IMR-90 (cell line): ENCODE measurements at regions not wholly inside any gene's neighbourhood (a gene's known extent, or its start where the extent isn't known, plus 50 kb on each side); places are given as distances from the start of the nearest gene placed in this dataset.

Source experiments
- ATAC-seq: fragments of 200-7000 bp; cut with Tn5 transposase; 2 replicates; pipeline ENCODE4 v1.9.1; 2020; ENCODE audit warnings: low read depth, mild to moderate bottlenecking, moderate library complexity
- BruUV-seq: library from RNA; stranded (reverse); fragments of 400-500 nt; replicated peaks from 2 replicates; lab custom pipeline; 2021; lab: Mats Ljungman, UMichigan
- CTCF ChIA-PET: fragments of 300-600 bp; formaldehyde crosslinking; extraction: SDS; loops from one replicate; lab custom pipeline; 2021; ENCODE audit warnings: antibody characterized with exemption; lab: Yijun Ruan, JAX
- POLR2A ChIA-PET: fragments of 300-600 bp; sonication (Branson Sonifier 250); formaldehyde crosslinking; loops from one replicate; lab custom pipeline; 2022; ENCODE audit warnings: antibody characterized with exemption; ENCODE audit not compliant: unreplicated experiment; lab: Charles Lee
- DNase-seq: peaks from one replicate; pipeline ENCODE4 v3.0.0; 2013
- H2AFZ ChIP-seq: replicated peaks from 2 replicates; pipeline ENCODE3; 2013; ENCODE audit warnings: low read length, mild to moderate bottlenecking; ENCODE audit not compliant: poor library complexity
- H2AK5ac ChIP-seq: 2 replicates; pipeline ENCODE4 v1.6.1; 2013; ENCODE audit warnings: low read depth, low read length, inconsistent platforms
- H2AK9ac ChIP-seq: replicated peaks from 2 replicates; pipeline ENCODE3; 2013; ENCODE audit warnings: mild to moderate bottlenecking, low read depth, low read length, moderate library complexity; ENCODE audit not compliant: poor library complexity
- H2BK120ac ChIP-seq: 2 replicates; pipeline ENCODE4 v1.6.1; 2013; ENCODE audit warnings: low read depth, low read length, inconsistent platforms
- H2BK15ac ChIP-seq: 3 replicates; pipeline ENCODE4 v1.6.1; 2013; ENCODE audit warnings: low read depth, low read length, inconsistent platforms
- H2BK20ac ChIP-seq: 2 replicates; pipeline ENCODE4 v1.6.1; 2013; ENCODE audit warnings: low read depth, mild to moderate bottlenecking, inconsistent platforms, low read length, moderate library complexity
- H2BK5ac ChIP-seq: 2 replicates; pipeline ENCODE4 v1.6.1; 2013; ENCODE audit warnings: mild to moderate bottlenecking, low read depth, low read length, inconsistent platforms; ENCODE audit not compliant: poor library complexity, severe bottlenecking
- H3K14ac ChIP-seq: replicated peaks from 2 replicates; pipeline ENCODE4 v1.6.1; 2013; ENCODE audit warnings: low read depth, low read length, inconsistent platforms
- H3K18ac ChIP-seq: 2 replicates; pipeline ENCODE4 v1.6.1; 2013; ENCODE audit warnings: low read depth, low read length, control low read depth
- H3K23ac ChIP-seq: 2 replicates; pipeline ENCODE4 v1.6.1; 2013; ENCODE audit warnings: low read depth, low read length, inconsistent platforms
- H3K27ac ChIP-seq: 2 replicates; pipeline ENCODE4 v1.5.1; 2013; ENCODE audit warnings: mild to moderate bottlenecking, control low read depth, low read length; ENCODE audit not compliant: insufficient read depth
- H3K27me3 ChIP-seq: 2 replicates; pipeline ENCODE4 v1.6.1; 2013; ENCODE audit warnings: low read length; ENCODE audit not compliant: control insufficient read depth, insufficient read depth
- H3K36me3 ChIP-seq: 2 replicates; pipeline ENCODE4 v1.6.1; 2013; ENCODE audit warnings: low read length, mixed read lengths; ENCODE audit not compliant: control insufficient read depth, insufficient read depth
- H3K4ac ChIP-seq: 2 replicates; pipeline ENCODE4 v1.6.1; 2013; ENCODE audit warnings: low read depth, low read length, inconsistent platforms
- H3K4me1 ChIP-seq: 2 replicates; pipeline ENCODE4 v1.6.1; 2013; ENCODE audit warnings: low read length, mixed read lengths; ENCODE audit not compliant: control insufficient read depth, insufficient read depth
- H3K4me2 ChIP-seq: 2 replicates; pipeline ENCODE4 v1.6.1; 2013; ENCODE audit warnings: low read depth, mild to moderate bottlenecking, control low read depth, low read length, moderate library complexity
- H3K4me3 ChIP-seq: 2 replicates; pipeline ENCODE4 v1.5.1; 2013; ENCODE audit warnings: low read depth, mild to moderate bottlenecking, control low read depth, low read length, moderate library complexity; ENCODE audit not compliant: insufficient read depth
- H3K56ac ChIP-seq: 2 replicates; pipeline ENCODE4 v1.6.1; 2013; ENCODE audit warnings: low read length, inconsistent platforms; ENCODE audit not compliant: insufficient read depth; ENCODE audit errors: extremely low read depth
- H3K79me1 ChIP-seq, 2 experiments: 2 replicates each; pipeline ENCODE4 v1.6.1; 2013; ENCODE audit warnings: low read length in 2 of 2, inconsistent platforms in 1 of 2, low read depth in 1 of 2
- H3K9ac ChIP-seq: 2 replicates; pipeline ENCODE4 v1.6.1; 2013; ENCODE audit warnings: low read depth, low read length, control low read depth
- H3K9me1 ChIP-seq: 2 replicates; pipeline ENCODE4 v1.6.1; 2013; ENCODE audit warnings: low read length, inconsistent platforms; ENCODE audit not compliant: insufficient read depth
- H3K9me3 ChIP-seq: 2 replicates; pipeline ENCODE4 v1.6.1; 2013; ENCODE audit warnings: low read length; ENCODE audit not compliant: control insufficient read depth, insufficient read depth
- H4K20me1 ChIP-seq: 2 replicates; pipeline ENCODE4 v1.6.1; 2013; ENCODE audit warnings: low read length, inconsistent platforms; ENCODE audit not compliant: insufficient read depth
- H4K5ac ChIP-seq: 2 replicates; pipeline ENCODE4 v1.6.1; 2013; ENCODE audit warnings: mild to moderate bottlenecking, low read depth, low read length, control low read depth
- H4K8ac ChIP-seq, 2 experiments: 2 replicates each; pipeline ENCODE4 v1.6.1; 2013; ENCODE audit warnings: low read depth in 2 of 2, low read length in 2 of 2, control low read depth in 1 of 2, inconsistent platforms in 1 of 2
- H4K91ac ChIP-seq: 2 replicates; pipeline ENCODE4 v1.6.1; 2013; ENCODE audit warnings: low read depth, low read length, inconsistent platforms; ENCODE audit not compliant: insufficient read depth
- CEBPB ChIP-seq: IDR thresholded peaks from 2 replicates; pipeline ENCODE4 v1.6.1; 2012; ENCODE audit warnings: low read depth, low read length, improper control_type of control experiment
- RFX5 ChIP-seq: IDR thresholded peaks from 2 replicates; pipeline ENCODE4 v1.8.0; 2012; ENCODE audit warnings: low read depth, mild to moderate bottlenecking, low read length, moderate library complexity
- WGBS, 2 experiments: methylation state at CpG; one replicate each; pipeline versions ENCODE4 v1.1.5 to v1.1.7; 2013; ENCODE audit warnings: missing lambda C conversion rate in 2 of 2; ENCODE audit not compliant: insufficient read length in 1 of 2; ENCODE audit errors: extremely low coverage in 2 of 2; 5-methylcytosine and 5-hydroxymethylcytosine counted together
- dilution Hi-C: fragments of 300-500 bp; cut with HindIII; formaldehyde crosslinking; loops from one replicate; pipeline ENCODE4 v1.14.3; 2018; ENCODE audit warnings: low sequenced_read_pairs; ENCODE audit not compliant: unreplicated experiment
- in situ Hi-C: fragments of 300-500 bp; cut with MboI; formaldehyde crosslinking; loops from 3 replicates; pipeline ENCODE4 v1.14.3; 2019; ENCODE audit warnings: low sequenced_read_pairs, inconsistent platforms, mixed read lengths
- intact Hi-C: fragments of 100-400 bp; cut with micrococcal nuclease; formaldehyde crosslinking; loops from 2 replicates; pipeline ENCODE4 v1.10.0; 2022

- WGBS, 2 experiments: no CpG with 5 or more reads among the region's 1 CpG
- no peaks in the 10 kb centered on the region for H3K27me3 ChIP-seq
- H4K20me1 ChIP-seq: no peaks in the 10 kb centered on the region
- 0 out of 2 replicates have a peak overlapping the region, but pooled peaks have one; percentile 53 for H3K56ac ChIP-seq
- H3K4ac ChIP-seq: peak overlapping the region; percentile 39; the same call in 1 of the 2 replicates
- DNase-seq: peak; percentile 84
- ChIA-PET CTCF (interaction anchor here (0.5 to 0.6 kb wide), 2 partner anchors 58 to 89 kb away, joined by 3 to 5 read pairs; no protein-coding TSS in a partner anchor), POLR2A (interaction anchor here (0.6 kb wide), 2 partner anchors 10 to 31 kb away, joined by 3 to 8 read pairs; no protein-coding TSS in a partner anchor)
- no peak overlapping the region for H2AK5ac ChIP-seq
- no TSS peak for BruUV-seq
- peak overlapping the region; percentile 27; the same call in 1 of the 3 replicates for H2BK15ac ChIP-seq
- intact Hi-C loops (loop anchor here (10.0 kb wide), 1 partner anchor 176 kb away; no protein-coding TSS in a partner anchor), dilution Hi-C loops (no loop called here), in situ Hi-C loops (no loop called here)
- no peak overlapping the region for H2AFZ ChIP-seq
- peak overlapping the region; percentile 91 for H2BK5ac ChIP-seq
- ATAC-seq: peak; percentile 21
- no peak overlapping the region for H3K9ac ChIP-seq
- peak overlapping the region in 1 of 2 experiments; percentile 78; a peak in 3 of 4 replicates for H4K8ac ChIP-seq
- peaks cover 28% of the 10 kb centered on the region for H3K4me1 ChIP-seq
- peak overlapping the region; percentile 39; the same call in 1 of the 2 replicates for H3K4me2 ChIP-seq
- H3K23ac ChIP-seq: peak overlapping the region; percentile 29; the same call in 1 of the 2 replicates
- no peaks in the 10 kb centered on the region for H3K36me3 ChIP-seq
- H3K18ac ChIP-seq: peak overlapping the region; percentile 82
- H4K91ac ChIP-seq: no peak overlapping the region
- H2AK9ac ChIP-seq: no peak overlapping the region
- H3K27ac ChIP-seq: peak overlapping the region; percentile 75; the same call in 1 of the 2 replicates
- peak overlapping the region; percentile 66; the same call in 1 of the 2 replicates for H2BK20ac ChIP-seq
- H3K4me3 ChIP-seq: no peak overlapping the region
- H2BK120ac ChIP-seq: peak overlapping the region; percentile 69; the same call in 1 of the 2 replicates
- no peaks in the 10 kb centered on the region for H3K9me3 ChIP-seq
- no peak overlapping the region; the same call in 1 of the 2 replicates for H3K14ac ChIP-seq
- H3K9me1 ChIP-seq: peaks cover 21% of the 10 kb centered on the region
- peaks cover 0 to 42% of the 10 kb centered on the region in 2 experiments; a peak in 2 of 4 replicates for H3K79me1 ChIP-seq
- TF ChIP-seq RFX5 (no peak), CEBPB (peak; percentile 76)
- H4K5ac ChIP-seq: peak overlapping the region; percentile 43
These were observed 151.7 kb downstream of the SNX18 start for GRCh38 chr5:54669285-54669684.
